ENCODE measurements at regions not wholly inside any gene's neighbourhood (a gene's known extent, or its start where the extent isn't known, plus 50 kb on each side); places are given as distances from the start of the nearest gene placed in this dataset.

DNA sequence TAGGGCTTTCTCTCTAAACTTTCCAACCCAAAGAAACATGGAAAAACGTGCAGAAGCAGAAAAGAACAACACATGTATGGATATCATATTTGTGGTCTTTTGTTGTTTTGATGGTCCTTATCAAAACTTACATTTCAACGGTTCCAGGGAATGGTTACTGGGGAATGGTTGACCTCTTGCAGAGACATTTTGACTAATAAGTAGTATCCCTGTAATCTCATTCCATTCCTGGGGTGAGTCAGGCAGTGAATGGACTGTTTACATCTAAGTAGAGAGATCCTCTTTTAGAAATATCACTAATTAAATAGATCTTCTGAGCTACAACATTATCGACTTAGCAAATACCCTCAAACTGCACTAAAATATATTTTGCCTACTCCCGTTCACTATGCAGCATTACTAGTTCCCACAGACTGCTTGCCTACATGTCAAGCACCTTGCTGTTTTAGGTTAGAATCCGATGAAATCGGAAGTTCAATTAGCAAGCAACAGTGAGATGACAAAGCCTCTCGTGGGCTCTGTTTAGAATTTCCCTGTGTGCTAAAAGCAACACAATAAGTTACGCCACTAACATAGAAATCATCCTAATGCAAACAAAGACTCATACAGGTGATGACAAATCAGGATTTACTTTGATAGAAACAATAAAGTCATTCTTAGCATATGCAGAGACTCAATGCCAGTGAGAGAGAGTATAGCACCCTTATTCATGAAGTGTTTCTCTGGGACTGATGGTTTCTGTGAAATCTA lies 797.7 kb upstream of the ARGLU1 start:
- TF ChIP-seq, protein P1, sequence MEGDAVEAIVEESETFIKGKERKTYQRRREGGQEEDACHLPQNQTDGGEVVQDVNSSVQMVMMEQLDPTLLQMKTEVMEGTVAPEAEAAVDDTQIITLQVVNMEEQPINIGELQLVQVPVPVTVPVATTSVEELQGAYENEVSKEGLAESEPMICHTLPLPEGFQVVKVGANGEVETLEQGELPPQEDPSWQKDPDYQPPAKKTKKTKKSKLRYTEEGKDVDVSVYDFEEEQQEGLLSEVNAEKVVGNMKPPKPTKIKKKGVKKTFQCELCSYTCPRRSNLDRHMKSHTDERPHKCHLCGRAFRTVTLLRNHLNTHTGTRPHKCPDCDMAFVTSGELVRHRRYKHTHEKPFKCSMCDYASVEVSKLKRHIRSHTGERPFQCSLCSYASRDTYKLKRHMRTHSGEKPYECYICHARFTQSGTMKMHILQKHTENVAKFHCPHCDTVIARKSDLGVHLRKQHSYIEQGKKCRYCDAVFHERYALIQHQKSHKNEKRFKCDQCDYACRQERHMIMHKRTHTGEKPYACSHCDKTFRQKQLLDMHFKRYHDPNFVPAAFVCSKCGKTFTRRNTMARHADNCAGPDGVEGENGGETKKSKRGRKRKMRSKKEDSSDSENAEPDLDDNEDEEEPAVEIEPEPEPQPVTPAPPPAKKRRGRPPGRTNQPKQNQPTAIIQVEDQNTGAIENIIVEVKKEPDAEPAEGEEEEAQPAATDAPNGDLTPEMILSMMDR (conservative IDR thresholded peaks at IDR 0.05; ENCODE audit: low read depth, low read length), result no peak
- TF ChIP-seq EZH2 (IDR thresholded peaks at IDR 0.05; ENCODE audit: low read length, unreplicated experiment), result no peak

Measured in PC-3 (cell line).